Nephron (organoid): ENCODE measurements at regions not wholly inside any gene's neighbourhood (a gene's known extent, or its start where the extent isn't known, plus 50 kb on each side); places are given as distances from the start of the nearest gene placed in this dataset.

Experiments used
- H3K27ac Mint-ChIP-seq, 3 experiments: 2 replicates each; pipeline ENCODE4 v1.8.0; 2020; ENCODE audit warnings: mixed read lengths in 3 of 3, mild to moderate bottlenecking in 2 of 3, moderate library complexity in 1 of 3
- H3K27me3 Mint-ChIP-seq: 2 replicates; pipeline ENCODE4 v1.8.0; 2021; ENCODE audit warnings: low read depth, mild to moderate bottlenecking, moderate library complexity, mixed read lengths
- H3K36me3 Mint-ChIP-seq: 2 replicates; pipeline ENCODE4 v1.8.0; 2020; ENCODE audit warnings: low read depth, mixed read lengths
- H3K4me1 Mint-ChIP-seq: 2 replicates; pipeline ENCODE4 v1.8.0; 2020; ENCODE audit warnings: mixed read lengths
- H3K4me3 Mint-ChIP-seq, 3 experiments: 2 replicates each; pipeline ENCODE4 v1.8.0; 2020; ENCODE audit warnings: mild to moderate bottlenecking in 3 of 3, mixed read lengths in 3 of 3, moderate library complexity in 2 of 3
- H3K9me3 Mint-ChIP-seq: 2 replicates; pipeline ENCODE4 v1.8.0; 2020; ENCODE audit warnings: mixed read lengths
- TF ChIP-seq, protein P1 (sequence below), 3 experiments: fragments of 200-600 bp; sonication (generic); IDR thresholded peaks; one replicate each; pipeline ENCODE4 v1.5.0; 2021; ENCODE audit warnings: antibody characterized with exemption in 3 of 3; ENCODE audit not compliant: unreplicated experiment in 3 of 3

DNA sequence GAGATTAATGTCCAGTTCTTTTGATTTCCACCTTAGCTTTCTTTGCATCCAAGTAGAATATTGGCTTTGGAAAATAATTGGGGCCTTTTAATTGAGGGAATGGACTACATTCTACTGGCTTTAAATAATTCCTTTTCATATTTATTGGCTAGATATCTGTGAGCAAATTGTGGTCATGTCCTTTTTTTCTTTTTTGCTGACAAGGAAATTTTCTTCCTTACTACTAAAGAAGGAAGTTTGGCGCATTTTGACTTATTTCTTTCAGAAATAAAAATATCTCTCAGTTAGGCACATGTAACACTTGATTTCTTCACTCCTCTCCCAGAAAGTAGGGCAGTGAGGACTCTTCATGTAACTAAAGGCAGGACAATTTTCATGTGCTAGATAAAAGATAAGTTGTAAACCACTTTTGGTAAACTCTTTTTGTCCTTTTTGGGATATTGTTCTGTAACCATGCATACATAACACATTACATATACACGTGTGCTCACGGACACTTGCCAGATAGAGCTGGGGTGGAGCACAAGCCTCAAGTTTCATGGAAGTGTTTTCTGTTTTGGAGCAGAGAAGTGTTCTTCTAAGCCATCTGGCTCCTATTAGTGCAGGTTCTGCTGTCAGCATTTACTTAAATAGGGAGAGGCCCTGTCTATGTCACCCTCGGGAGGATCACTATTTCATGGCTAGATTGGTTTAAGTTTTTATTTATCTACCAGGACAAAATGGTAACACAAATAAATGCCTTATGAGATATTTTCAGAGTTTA lies 85.1 kb upstream of the LRIG3 start:
- no peaks in the 10 kb centered on the region for H3K9me3 Mint-ChIP-seq
- no peaks in the 10 kb centered on the region for H3K27me3 Mint-ChIP-seq
- TF ChIP-seq, protein P1, sequence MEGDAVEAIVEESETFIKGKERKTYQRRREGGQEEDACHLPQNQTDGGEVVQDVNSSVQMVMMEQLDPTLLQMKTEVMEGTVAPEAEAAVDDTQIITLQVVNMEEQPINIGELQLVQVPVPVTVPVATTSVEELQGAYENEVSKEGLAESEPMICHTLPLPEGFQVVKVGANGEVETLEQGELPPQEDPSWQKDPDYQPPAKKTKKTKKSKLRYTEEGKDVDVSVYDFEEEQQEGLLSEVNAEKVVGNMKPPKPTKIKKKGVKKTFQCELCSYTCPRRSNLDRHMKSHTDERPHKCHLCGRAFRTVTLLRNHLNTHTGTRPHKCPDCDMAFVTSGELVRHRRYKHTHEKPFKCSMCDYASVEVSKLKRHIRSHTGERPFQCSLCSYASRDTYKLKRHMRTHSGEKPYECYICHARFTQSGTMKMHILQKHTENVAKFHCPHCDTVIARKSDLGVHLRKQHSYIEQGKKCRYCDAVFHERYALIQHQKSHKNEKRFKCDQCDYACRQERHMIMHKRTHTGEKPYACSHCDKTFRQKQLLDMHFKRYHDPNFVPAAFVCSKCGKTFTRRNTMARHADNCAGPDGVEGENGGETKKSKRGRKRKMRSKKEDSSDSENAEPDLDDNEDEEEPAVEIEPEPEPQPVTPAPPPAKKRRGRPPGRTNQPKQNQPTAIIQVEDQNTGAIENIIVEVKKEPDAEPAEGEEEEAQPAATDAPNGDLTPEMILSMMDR (IDR thresholded peaks at IDR 0.05; ENCODE audit: unreplicated experiment in 3 of 3), result no peak
- H3K4me1 Mint-ChIP-seq, result peaks cover 24% of the 10 kb centered on the region
- peak overlapping the region; percentile 80 to 90 (median 87) for H3K27ac Mint-ChIP-seq
- H3K4me3 Mint-ChIP-seq, result no peak overlapping the region
- H3K36me3 Mint-ChIP-seq, result no peaks in the 10 kb centered on the region

DNA sequence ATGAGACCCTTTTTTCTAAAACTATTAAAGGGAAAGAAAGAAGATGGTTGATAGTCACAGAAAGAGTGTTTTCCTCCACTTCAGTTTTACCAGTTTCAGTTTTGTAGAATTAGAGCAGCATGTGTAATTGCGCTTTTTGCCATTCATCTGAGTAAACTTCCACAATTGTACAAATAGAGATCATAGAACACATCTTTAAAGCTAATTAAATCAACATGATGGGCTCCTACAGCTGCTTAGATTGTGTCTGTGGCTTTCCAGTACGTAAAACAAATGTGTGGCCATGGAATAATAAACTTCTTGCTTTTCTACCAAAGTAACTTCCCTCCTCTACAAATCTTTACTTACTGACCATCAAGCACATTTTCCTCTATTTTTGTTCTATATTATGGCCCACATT lies 84.2 kb upstream of the LRIG3 start:
- Mint-ChIP-seq H3K9me3 (no peaks in the 10 kb centered on the region), H3K4me1 (peaks cover 17% of the 10 kb centered on the region), H3K36me3 (no peaks in the 10 kb centered on the region)

DNA sequence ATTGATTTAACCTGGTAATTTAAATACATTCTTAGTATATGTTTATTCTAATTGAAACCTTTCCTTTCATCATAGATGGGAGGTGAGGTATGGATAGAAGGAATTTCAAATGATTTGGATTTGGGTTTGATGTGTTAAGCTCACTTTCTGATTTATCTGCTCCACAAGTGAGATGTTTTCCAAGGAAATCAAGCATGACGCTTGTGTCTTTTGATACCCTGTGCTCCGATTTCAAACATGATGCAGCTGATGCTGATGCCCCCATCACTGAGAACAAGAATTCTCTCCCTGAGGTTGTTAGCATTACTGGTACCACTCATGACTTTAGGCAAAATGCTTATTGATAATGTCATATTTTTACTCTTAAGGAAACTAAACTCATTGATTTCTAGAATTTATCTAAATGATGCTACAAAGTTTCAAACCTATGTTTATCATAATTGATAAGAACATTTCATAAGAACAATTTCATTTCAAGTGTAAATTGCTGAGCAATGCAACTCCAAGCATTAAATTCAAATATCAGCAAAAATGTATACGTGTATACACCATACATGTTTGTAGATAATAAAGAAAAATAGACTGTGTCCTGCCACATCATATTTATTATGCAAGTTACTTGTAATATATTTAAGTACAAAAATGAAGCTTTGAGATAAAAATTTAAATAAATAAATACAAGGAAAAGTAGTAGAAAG lies 75.5 kb upstream of the LRIG3 start:
- H3K9me3 Mint-ChIP-seq, result peaks cover 14% of the 10 kb centered on the region
- no peak overlapping the region for H3K27ac Mint-ChIP-seq
- no peaks in the 10 kb centered on the region for H3K4me1 Mint-ChIP-seq
- TF ChIP-seq, protein P1 (IDR thresholded peaks at IDR 0.05; ENCODE audit: unreplicated experiment in 3 of 3), result no peak
- H3K4me3 Mint-ChIP-seq, result no peak overlapping the region
- no peaks in the 10 kb centered on the region for H3K36me3 Mint-ChIP-seq
- no peaks in the 10 kb centered on the region for H3K27me3 Mint-ChIP-seq

More for the DNA sequence above, 84.2 kb upstream of the LRIG3 start:
- Mint-ChIP-seq H3K27ac (peak overlapping the region; percentile 53 to 87 (median 76)), H3K27me3 (no peaks in the 10 kb centered on the region), H3K4me3 (no peak overlapping the region)
- TF ChIP-seq, protein P1 (IDR thresholded peaks at IDR 0.05; ENCODE audit: unreplicated experiment in 3 of 3), result no peak

DNA sequence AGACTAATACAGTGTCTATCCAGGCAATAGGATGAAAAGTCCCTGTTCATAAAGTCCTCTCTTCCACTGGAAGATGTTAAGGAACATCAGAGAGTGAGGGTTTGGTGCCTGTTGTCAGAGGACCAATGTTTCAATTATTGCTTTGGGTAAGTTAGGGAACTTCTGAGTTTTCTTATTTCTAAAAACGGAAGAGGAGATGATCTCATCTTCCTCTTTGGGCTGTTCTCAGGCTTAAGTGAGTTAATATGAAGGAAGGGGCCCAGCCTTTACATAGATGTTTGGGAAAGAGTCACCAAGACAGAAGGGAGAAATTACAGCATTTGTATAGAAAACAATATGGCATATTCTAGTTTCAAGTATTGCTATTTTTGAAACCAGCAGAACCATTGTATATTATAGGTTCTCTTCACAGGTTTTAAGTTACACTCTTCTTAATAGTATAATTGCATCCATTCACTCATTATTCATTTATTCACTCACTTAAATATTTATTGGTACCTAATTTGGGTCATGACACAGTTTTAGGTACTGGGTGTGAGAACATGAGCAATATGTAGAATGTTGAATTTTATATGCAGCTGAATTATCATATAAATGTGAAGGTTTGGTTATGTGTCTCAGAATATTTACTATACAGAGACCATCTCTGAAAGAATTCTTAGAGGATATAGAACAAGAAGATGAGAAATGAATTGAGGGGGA lies 68.5 kb upstream of the LRIG3 start:
- TF ChIP-seq, protein P1 (IDR thresholded peaks at IDR 0.05; ENCODE audit: unreplicated experiment in 3 of 3), result no peak
- no peaks in the 10 kb centered on the region for H3K27me3 Mint-ChIP-seq
- peaks cover 5% of the 10 kb centered on the region for H3K4me1 Mint-ChIP-seq
- no peak overlapping the region for H3K4me3 Mint-ChIP-seq
- H3K36me3 Mint-ChIP-seq, result peaks cover 10% of the 10 kb centered on the region
- no peak overlapping the region for H3K27ac Mint-ChIP-seq
- peaks cover 23% of the 10 kb centered on the region for H3K9me3 Mint-ChIP-seq

DNA sequence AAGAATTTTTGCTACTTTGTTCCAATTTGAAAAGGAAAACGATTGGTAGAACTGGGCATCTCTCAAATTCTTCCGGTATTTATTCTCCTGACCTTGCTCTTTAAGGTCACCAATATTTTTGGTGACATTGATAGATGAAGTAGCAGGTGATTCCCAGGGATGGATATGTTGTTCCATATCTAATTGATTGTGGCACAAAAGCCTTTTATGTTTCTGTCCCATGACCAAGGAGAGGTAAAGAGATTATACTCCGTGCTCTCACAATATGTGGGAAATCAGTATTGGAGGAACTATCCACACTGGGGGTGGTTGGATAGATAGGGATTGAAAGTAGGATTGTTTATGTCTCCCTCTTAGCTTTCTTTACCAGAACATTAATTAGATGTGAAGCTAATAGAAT lies 61.7 kb upstream of the LRIG3 start:
- H3K4me1 Mint-ChIP-seq, result peaks cover 11% of the 10 kb centered on the region
- H3K4me3 Mint-ChIP-seq, result no peak overlapping the region
- TF ChIP-seq, protein P1 (IDR thresholded peaks at IDR 0.05; ENCODE audit: unreplicated experiment in 3 of 3), result no peak
- no peaks in the 10 kb centered on the region for H3K36me3 Mint-ChIP-seq
- H3K27me3 Mint-ChIP-seq, result no peaks in the 10 kb centered on the region
- no peak overlapping the region for H3K27ac Mint-ChIP-seq
- peaks cover 6% of the 10 kb centered on the region for H3K9me3 Mint-ChIP-seq
